ENCODE measurements at regions not wholly inside any gene's neighbourhood (a gene's known extent, or its start where the extent isn't known, plus 50 kb on each side); places are given as distances from the start of the nearest gene placed in this dataset.
"Not testable (repeated sequence)": the region's sequence is repeated elsewhere in the genome, so short reads cannot be mapped to it uniquely, and the experiment has no call there.

DNA sequence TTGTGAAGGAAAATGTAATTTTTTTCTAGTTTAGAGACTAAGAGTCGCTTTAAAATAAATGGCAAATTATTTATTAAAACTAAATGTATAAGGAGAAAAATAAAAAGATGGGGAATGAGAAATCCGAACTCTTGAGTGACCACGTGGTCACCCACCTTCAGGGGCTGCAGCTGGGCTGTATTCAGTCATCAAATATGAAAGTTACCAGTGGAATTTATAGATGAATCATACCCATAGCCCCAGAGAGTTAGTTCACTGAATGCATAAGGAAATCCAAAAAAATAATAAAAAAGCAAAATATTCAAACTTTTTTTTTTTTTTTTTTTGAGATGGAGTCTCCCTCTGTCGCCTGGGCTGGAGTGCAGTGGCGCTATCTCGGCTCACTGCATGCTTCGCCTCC, 947.7 kb upstream of the ADGRB3 start:
- Histone ChIP-seq H3K4me1 (ENCODE audit: control insufficient read depth in 3 of 3, insufficient read depth in 3 of 3, low read length in 3 of 3) (no peaks in the 10 kb centered on the region), H3K36me3 (ENCODE audit: control insufficient read depth in 3 of 3, insufficient read depth in 3 of 3, low read length in 3 of 3) (no peaks in the 10 kb centered on the region), H3K27ac (ENCODE audit: low read depth, low read length) (no peak overlapping the region), H3K27me3 (ENCODE audit: control insufficient read depth in 3 of 3, insufficient read depth in 3 of 3, low read length in 3 of 3) (no peaks in the 10 kb centered on the region), H3K9ac (ENCODE audit: low read depth in 1 of 3, low read length in 3 of 3) (no peak overlapping the region), H3K4me3 (ENCODE audit: low read length in 3 of 3) (no peak overlapping the region), H3K9me3 (ENCODE audit: control insufficient read depth in 3 of 3, low read length in 3 of 3) (no peaks in the 10 kb centered on the region)

GRCh38 chr6:67686225-67686624, 948.9 kb upstream of the ADGRB3 start:
- not testable (repeated sequence) for H3K27me3 ChIP-seq (ENCODE audit: control insufficient read depth in 3 of 3, insufficient read depth in 3 of 3, low read length in 3 of 3); H3K4me3 ChIP-seq (ENCODE audit: low read length in 3 of 3); H3K27ac ChIP-seq (ENCODE audit: low read depth, low read length); H3K9me3 ChIP-seq (ENCODE audit: control insufficient read depth in 3 of 3, low read length in 3 of 3); H3K36me3 ChIP-seq (ENCODE audit: control insufficient read depth in 3 of 3, insufficient read depth in 3 of 3, low read length in 3 of 3); H3K4me1 ChIP-seq (ENCODE audit: control insufficient read depth in 3 of 3, insufficient read depth in 3 of 3, low read length in 3 of 3); H3K9ac ChIP-seq (ENCODE audit: low read depth in 1 of 3, low read length in 3 of 3)

GRCh38 chr6:67683960-67684359, 951.1 kb upstream of the ADGRB3 start:
- H3K4me3 ChIP-seq (ENCODE audit: low read length in 3 of 3) = no peak overlapping the region
- H3K27ac ChIP-seq (ENCODE audit: low read depth, low read length) = no peak overlapping the region
- H3K27me3 ChIP-seq (ENCODE audit: control insufficient read depth in 3 of 3, insufficient read depth in 3 of 3, low read length in 3 of 3) = no peaks in the 10 kb centered on the region
- H3K36me3 ChIP-seq (ENCODE audit: control insufficient read depth in 3 of 3, insufficient read depth in 3 of 3, low read length in 3 of 3) = no peaks in the 10 kb centered on the region
- no peak overlapping the region for H3K9ac ChIP-seq (ENCODE audit: low read depth in 1 of 3, low read length in 3 of 3)
- H3K9me3 ChIP-seq (ENCODE audit: control insufficient read depth in 3 of 3, low read length in 3 of 3) = no peaks in the 10 kb centered on the region
- H3K4me1 ChIP-seq (ENCODE audit: control insufficient read depth in 3 of 3, insufficient read depth in 3 of 3, low read length in 3 of 3) = no peaks in the 10 kb centered on the region

DNA sequence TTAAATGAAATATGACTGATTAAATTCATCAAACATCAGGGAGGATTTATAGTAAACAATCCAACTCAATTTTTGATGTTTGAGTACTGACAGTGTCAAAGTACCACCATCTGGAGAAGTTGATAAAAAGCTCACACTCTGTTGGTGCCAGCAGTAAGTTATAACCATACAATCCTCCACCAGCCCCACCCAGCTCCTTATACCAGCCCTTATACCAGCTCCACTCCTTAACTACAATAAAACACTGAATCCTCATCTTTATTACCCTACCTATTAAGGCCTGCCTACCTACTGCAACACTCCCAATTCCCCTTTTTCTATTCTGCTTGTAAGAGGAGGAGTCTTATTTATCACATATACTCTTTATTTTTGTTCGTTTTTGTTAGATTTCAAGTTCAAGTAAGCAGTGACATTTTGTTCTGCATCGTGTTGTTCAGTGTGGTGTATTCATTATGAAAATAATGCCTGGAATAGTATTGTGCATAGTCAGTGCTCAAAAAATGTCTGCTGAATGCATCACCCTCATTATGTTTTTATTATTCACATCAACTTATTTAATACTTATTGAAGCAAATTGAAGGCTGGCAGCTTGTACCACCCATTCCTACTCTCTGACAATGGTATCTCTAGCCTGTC, 954.7 kb upstream of the ADGRB3 start:
- H3K9ac ChIP-seq (ENCODE audit: low read depth in 1 of 3, low read length in 3 of 3) = no peak overlapping the region
- no peaks in the 10 kb centered on the region for H3K4me1 ChIP-seq (ENCODE audit: control insufficient read depth in 3 of 3, insufficient read depth in 3 of 3, low read length in 3 of 3)
- H3K27ac ChIP-seq (ENCODE audit: low read depth, low read length) = no peak overlapping the region
- H3K4me3 ChIP-seq (ENCODE audit: low read length in 3 of 3) = no peak overlapping the region
- H3K9me3 ChIP-seq (ENCODE audit: control insufficient read depth in 3 of 3, low read length in 3 of 3) = peaks cover 0 to 1% (median 0%) of the 10 kb centered on the region in 3 donors
- no peaks in the 10 kb centered on the region for H3K36me3 ChIP-seq (ENCODE audit: control insufficient read depth in 3 of 3, insufficient read depth in 3 of 3, low read length in 3 of 3)
- no peaks in the 10 kb centered on the region for H3K27me3 ChIP-seq (ENCODE audit: control insufficient read depth in 3 of 3, insufficient read depth in 3 of 3, low read length in 3 of 3)

GRCh38 chr6:67679566-67680296, 955.4 kb upstream of the ADGRB3 start:
- no peak overlapping the region for H3K4me3 ChIP-seq (ENCODE audit: low read length in 3 of 3)
- H3K4me1 ChIP-seq (ENCODE audit: control insufficient read depth in 3 of 3, insufficient read depth in 3 of 3, low read length in 3 of 3) = no peaks in the 10 kb centered on the region
- H3K36me3 ChIP-seq (ENCODE audit: control insufficient read depth in 3 of 3, insufficient read depth in 3 of 3, low read length in 3 of 3) = no peaks in the 10 kb centered on the region
- no peaks in the 10 kb centered on the region for H3K27me3 ChIP-seq (ENCODE audit: control insufficient read depth in 3 of 3, insufficient read depth in 3 of 3, low read length in 3 of 3)
- no peak overlapping the region for H3K9ac ChIP-seq (ENCODE audit: low read depth in 1 of 3, low read length in 3 of 3)
- H3K27ac ChIP-seq (ENCODE audit: low read depth, low read length) = no peak overlapping the region
- H3K9me3 ChIP-seq (ENCODE audit: control insufficient read depth in 3 of 3, low read length in 3 of 3) = peaks cover 0 to 4% (median 0%) of the 10 kb centered on the region in 3 donors

- no peak overlapping the region for H3K4me3 ChIP-seq (ENCODE audit: low read length in 3 of 3)
- H3K27ac ChIP-seq (ENCODE audit: low read depth, low read length) = no peak overlapping the region
- peaks cover 0 to 4% (median 3%) of the 10 kb centered on the region in 3 donors for H3K9me3 ChIP-seq (ENCODE audit: control insufficient read depth in 3 of 3, low read length in 3 of 3)
- no peaks in the 10 kb centered on the region for H3K36me3 ChIP-seq (ENCODE audit: control insufficient read depth in 3 of 3, insufficient read depth in 3 of 3, low read length in 3 of 3)
- H3K27me3 ChIP-seq (ENCODE audit: control insufficient read depth in 3 of 3, insufficient read depth in 3 of 3, low read length in 3 of 3) = no peaks in the 10 kb centered on the region
- no peaks in the 10 kb centered on the region for H3K4me1 ChIP-seq (ENCODE audit: control insufficient read depth in 3 of 3, insufficient read depth in 3 of 3, low read length in 3 of 3)
- no peak overlapping the region for H3K9ac ChIP-seq (ENCODE audit: low read depth in 1 of 3, low read length in 3 of 3)
These were observed 958.2 kb upstream of the ADGRB3 start for GRCh38 chr6:67676892-67677291.

DNA sequence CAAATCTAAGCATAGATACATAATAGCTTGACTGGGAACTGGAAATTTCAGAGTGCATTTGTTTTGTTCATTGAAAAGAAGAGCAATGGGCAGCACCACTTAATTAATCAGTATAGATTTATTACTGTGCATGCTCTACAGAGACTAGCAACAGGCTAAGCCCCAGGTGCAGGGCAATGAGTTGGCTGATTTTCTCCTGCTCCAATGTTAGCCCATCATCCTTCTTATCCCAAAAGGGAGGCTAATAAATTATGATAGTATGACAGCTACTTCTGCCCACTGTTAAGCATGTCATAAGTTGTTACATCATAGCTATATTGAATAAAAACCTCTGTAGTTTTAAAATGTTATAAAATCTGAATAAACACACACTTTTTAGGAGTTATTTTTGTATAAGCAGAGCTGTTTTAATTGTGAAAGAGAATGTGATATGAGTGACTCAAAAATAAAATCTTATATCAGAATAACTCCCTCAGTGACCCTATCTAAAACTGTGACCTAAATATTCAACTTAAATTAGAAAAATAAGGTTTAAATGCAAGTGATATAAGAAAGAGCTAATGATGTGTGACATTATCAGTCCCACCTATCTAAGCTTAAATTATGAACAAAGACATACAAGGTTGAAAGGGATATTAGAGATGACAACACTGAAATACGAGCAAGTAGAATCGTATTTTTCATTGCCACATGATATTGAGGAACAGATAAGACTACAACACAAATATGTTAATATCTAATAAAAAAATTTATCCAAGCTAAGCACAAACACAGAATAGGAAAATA, 967.3 kb upstream of the ADGRB3 start:
- Histone ChIP-seq H3K9ac (ENCODE audit: low read depth in 1 of 3, low read length in 3 of 3) (no peak overlapping the region), H3K4me3 (ENCODE audit: low read length in 3 of 3) (no peak overlapping the region), H3K4me1 (ENCODE audit: control insufficient read depth in 3 of 3, insufficient read depth in 3 of 3, low read length in 3 of 3) (no peaks in the 10 kb centered on the region), H3K27me3 (ENCODE audit: control insufficient read depth in 3 of 3, insufficient read depth in 3 of 3, low read length in 3 of 3) (no peaks in the 10 kb centered on the region), H3K9me3 (ENCODE audit: control insufficient read depth in 3 of 3, low read length in 3 of 3) (peaks cover 0 to 4% (median 2%) of the 10 kb centered on the region in 3 donors), H3K27ac (ENCODE audit: low read depth, low read length) (no peak overlapping the region), H3K36me3 (ENCODE audit: control insufficient read depth in 3 of 3, insufficient read depth in 3 of 3, low read length in 3 of 3) (no peaks in the 10 kb centered on the region)

DNA sequence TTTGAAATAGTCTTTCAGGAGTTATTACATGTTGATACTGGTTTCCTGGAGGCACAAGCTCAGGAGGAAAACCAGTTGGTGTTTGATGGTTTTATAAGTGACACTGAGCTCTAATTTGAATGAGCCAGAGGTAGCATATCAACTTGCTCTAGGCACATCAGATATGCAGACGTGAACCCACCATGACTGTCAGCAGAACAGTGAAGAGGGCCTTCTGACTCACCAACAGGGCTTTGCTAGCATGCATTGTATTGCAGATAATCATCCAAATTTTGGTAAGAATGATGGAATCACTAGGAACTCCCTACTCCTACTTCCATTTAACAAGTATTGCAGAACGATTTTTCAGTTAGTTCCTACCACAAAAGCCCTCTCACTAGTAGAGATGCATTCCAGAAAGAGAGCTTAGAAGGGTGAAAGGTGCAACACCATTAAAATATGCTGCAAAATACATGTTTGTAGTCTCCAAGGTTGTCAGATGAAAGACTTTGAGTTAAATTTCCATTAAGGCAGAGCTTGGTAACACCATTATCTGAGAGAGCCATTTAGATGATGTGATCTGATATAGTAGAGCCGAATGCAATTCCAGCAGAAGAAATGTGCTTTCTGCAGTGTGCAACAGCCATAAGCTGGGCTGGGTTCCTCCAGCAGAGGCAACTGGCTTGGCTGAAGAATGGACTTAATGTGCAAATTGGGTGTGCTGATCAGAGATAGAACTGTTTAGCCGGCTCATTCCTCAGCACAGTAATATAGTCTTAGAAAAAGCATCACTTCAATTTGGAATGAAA, 968.7 kb upstream of the ADGRB3 start:
- H3K4me3 ChIP-seq (ENCODE audit: low read length in 3 of 3) = no peak overlapping the region
- no peaks in the 10 kb centered on the region for H3K27me3 ChIP-seq (ENCODE audit: control insufficient read depth in 3 of 3, insufficient read depth in 3 of 3, low read length in 3 of 3)
- peaks cover 0 to 4% (median 2%) of the 10 kb centered on the region in 3 donors for H3K9me3 ChIP-seq (ENCODE audit: control insufficient read depth in 3 of 3, low read length in 3 of 3)
- H3K27ac ChIP-seq (ENCODE audit: low read depth, low read length) = no peak overlapping the region
- no peaks in the 10 kb centered on the region for H3K36me3 ChIP-seq (ENCODE audit: control insufficient read depth in 3 of 3, insufficient read depth in 3 of 3, low read length in 3 of 3)
- H3K4me1 ChIP-seq (ENCODE audit: control insufficient read depth in 3 of 3, insufficient read depth in 3 of 3, low read length in 3 of 3) = no peaks in the 10 kb centered on the region
- H3K9ac ChIP-seq (ENCODE audit: low read depth in 1 of 3, low read length in 3 of 3) = no peak overlapping the region

DNA sequence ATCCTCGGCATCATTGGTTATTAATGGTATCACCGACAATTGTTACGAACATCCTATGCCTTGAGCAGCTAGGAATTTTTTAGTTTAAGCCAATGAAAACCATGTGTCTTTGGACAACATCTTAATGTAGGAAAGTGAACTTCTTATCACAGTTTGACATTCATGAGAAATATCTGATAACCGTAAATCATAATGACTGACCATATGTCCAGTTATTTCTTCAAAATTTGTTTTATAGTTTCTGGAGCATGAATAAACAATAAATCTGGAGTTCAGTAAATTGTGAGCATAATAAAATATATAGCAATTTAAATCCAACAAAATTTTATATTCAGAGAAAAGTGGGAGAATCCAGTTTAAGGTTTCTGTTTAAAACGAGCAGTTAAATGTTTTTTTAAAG, 970.1 kb upstream of the ADGRB3 start:
- Histone ChIP-seq H3K4me3 (ENCODE audit: low read length in 3 of 3) (no peak overlapping the region), H3K4me1 (ENCODE audit: control insufficient read depth in 3 of 3, insufficient read depth in 3 of 3, low read length in 3 of 3) (no peaks in the 10 kb centered on the region), H3K9me3 (ENCODE audit: control insufficient read depth in 3 of 3, low read length in 3 of 3) (peaks cover 0 to 3% (median 2%) of the 10 kb centered on the region in 3 donors), H3K27ac (ENCODE audit: low read depth, low read length) (no peak overlapping the region), H3K27me3 (ENCODE audit: control insufficient read depth in 3 of 3, insufficient read depth in 3 of 3, low read length in 3 of 3) (no peaks in the 10 kb centered on the region), H3K9ac (ENCODE audit: low read depth in 1 of 3, low read length in 3 of 3) (no peak overlapping the region), H3K36me3 (ENCODE audit: control insufficient read depth in 3 of 3, insufficient read depth in 3 of 3, low read length in 3 of 3) (no peaks in the 10 kb centered on the region)
